Fibroblast of lung (primary cell): ENCODE measurements at regions not wholly inside any gene's neighbourhood (a gene's known extent, or its start where the extent isn't known, plus 50 kb on each side); places are given as distances from the start of the nearest gene placed in this dataset.

Source experiments
- CTCF ChIP-seq, 2 donors: IDR thresholded peaks in 1 of 2; conservative IDR thresholded peaks in 1 of 2; 1 replicate in 1 of 2; 2 replicates in 1 of 2; pipeline ENCODE4 v1.5.1; 2011 to 2012; ENCODE audit warnings: low read length in 2 of 2, control low read depth in 1 of 2, inconsistent platforms in 1 of 2, low read depth in 1 of 2, mild to moderate bottlenecking in 1 of 2
- EZH2 ChIP-seq: IDR thresholded peaks from 2 replicates; pipeline ENCODE4 v1.5.1; 2012; ENCODE audit warnings: low read length, control low read depth, mild to moderate bottlenecking; ENCODE audit errors: missing control alignments

GRCh38 chr20:11430652-11431051 is 487.0 kb upstream of the BTBD3 start:
- TF ChIP-seq EZH2: no peak
- no peak for TF ChIP-seq CTCF (conservative IDR thresholded peaks at IDR 0.05 in 1 of 2, IDR thresholded peaks at IDR 0.05 in 1 of 2; ENCODE audit: low read depth in 1 of 2, low read length in 2 of 2)
